GM23248 (cell line): ENCODE measurements at regions not wholly inside any gene's neighbourhood (a gene's known extent, or its start where the extent isn't known, plus 50 kb on each side); places are given as distances from the start of the nearest gene placed in this dataset.
"Not testable (repeated sequence)": the region's sequence is repeated elsewhere in the genome, so short reads cannot be mapped to it uniquely, and the experiment has no call there.

Source experiments
- DNase-seq: peaks from one replicate; pipeline ENCODE4 v3.0.0-alpha.2; 2015
- H2AFZ ChIP-seq: fragments of 200-600 bp; sonication (generic); 2 replicates; pipeline ENCODE4 v1.6.1; 2016; ENCODE audit warnings: antibody characterized with exemption
- H3F3A ChIP-seq: fragments of 200-600 bp; sonication (generic); 2 replicates; pipeline ENCODE4 v1.6.1; 2016; ENCODE audit warnings: mild to moderate bottlenecking, antibody characterized with exemption, mixed run types; ENCODE audit not compliant: insufficient read depth
- H3K27ac ChIP-seq: fragments of 200-600 bp; sonication (generic); 2 replicates; pipeline ENCODE4 v1.5.1; 2016; ENCODE audit warnings: mild to moderate bottlenecking
- H3K27me3 ChIP-seq: fragments of 200-600 bp; sonication (generic); replicated peaks from 2 replicates; pipeline ENCODE4 v1.6.1; 2016; ENCODE audit warnings: mild to moderate bottlenecking; ENCODE audit not compliant: insufficient read depth
- H3K36me3 ChIP-seq: fragments of 200-600 bp; sonication (generic); 2 replicates; pipeline ENCODE4 v1.6.1; 2016; ENCODE audit warnings: low read depth, mild to moderate bottlenecking
- H3K4me1 ChIP-seq: fragments of 200-600 bp; sonication (generic); 2 replicates; pipeline ENCODE4 v1.6.1; 2016; ENCODE audit warnings: mild to moderate bottlenecking; ENCODE audit not compliant: insufficient read depth
- H3K4me2 ChIP-seq: fragments of 200-600 bp; sonication (generic); one replicate; pipeline ENCODE4 v1.6.1; 2016; ENCODE audit warnings: mild to moderate bottlenecking; ENCODE audit not compliant: unreplicated experiment
- H3K4me3 ChIP-seq: fragments of 200-600 bp; sonication (generic); 2 replicates; pipeline ENCODE4 v1.5.1; 2016; ENCODE audit warnings: mild to moderate bottlenecking
- H3K79me2 ChIP-seq: fragments of 200-600 bp; sonication (generic); 2 replicates; pipeline ENCODE4 v1.6.1; 2016; ENCODE audit warnings: mild to moderate bottlenecking; ENCODE audit not compliant: insufficient read depth
- H3K9ac ChIP-seq: fragments of 200-600 bp; sonication (generic); 2 replicates; pipeline ENCODE4 v1.6.1; 2016; ENCODE audit warnings: mild to moderate bottlenecking
- H3K9me2 ChIP-seq: fragments of 200-600 bp; sonication (generic); 2 replicates; pipeline ENCODE4 v1.6.1; 2016; ENCODE audit warnings: mixed run types, mild to moderate bottlenecking, moderate library complexity; ENCODE audit not compliant: insufficient read depth
- H3K9me3 ChIP-seq: fragments of 200-600 bp; sonication (generic); one replicate; pipeline ENCODE4 v1.6.1; 2017; ENCODE audit warnings: low read depth
- H4K20me1 ChIP-seq: fragments of 200-600 bp; sonication (generic); 2 replicates; pipeline ENCODE4 v1.6.0; 2016; ENCODE audit not compliant: insufficient read depth
- WGBS, 2 experiments: methylation state at CpG; one replicate each; pipeline ENCODE4 v1.1.6; 2015 to 2017; ENCODE audit warnings: low lambda C conversion rate in 2 of 2, low coverage in 1 of 2; ENCODE audit errors: missing lambda C conversion rate in 2 of 2; 5-methylcytosine and 5-hydroxymethylcytosine counted together
- in situ Hi-C: fragments of 300-500 bp; cut with MboI; formaldehyde crosslinking; loops from 2 replicates; pipeline ENCODE4 v1.15.0; 2020

DNA sequence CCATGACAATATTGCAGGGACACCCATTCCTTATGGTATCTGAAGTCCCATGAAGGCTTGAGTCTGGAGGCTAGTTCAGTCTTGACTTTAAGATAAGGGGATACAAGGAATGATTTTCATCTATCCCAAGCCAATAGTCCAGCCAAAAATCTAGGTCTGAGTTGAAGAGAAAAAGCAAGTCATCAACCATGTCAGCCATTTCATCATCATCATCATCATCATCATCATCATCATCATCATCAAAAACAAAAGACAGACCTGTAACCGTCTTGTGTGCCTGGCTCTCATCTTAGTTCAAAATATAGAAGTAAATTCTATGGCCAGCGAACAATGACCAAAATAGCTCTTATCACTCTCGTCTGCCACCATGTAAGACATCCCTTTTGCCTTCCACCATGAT is 59.5 kb upstream of the FAM90A26 start:
- H3K9me2 ChIP-seq, DNase-seq, H3K4me1 ChIP-seq, H3K4me3 ChIP-seq, H3K36me3 ChIP-seq, H4K20me1 ChIP-seq, H3K27me3 ChIP-seq, H3K27ac ChIP-seq, in situ Hi-C loops, H3F3A ChIP-seq, H3K79me2 ChIP-seq, H3K4me2 ChIP-seq, H3K9ac ChIP-seq, H3K9me3 ChIP-seq, H2AFZ ChIP-seq: not testable (repeated sequence)
- 53 to 60% methylated on average over 3 of the region's 3 CpGs for WGBS, 2 experiments

DNA sequence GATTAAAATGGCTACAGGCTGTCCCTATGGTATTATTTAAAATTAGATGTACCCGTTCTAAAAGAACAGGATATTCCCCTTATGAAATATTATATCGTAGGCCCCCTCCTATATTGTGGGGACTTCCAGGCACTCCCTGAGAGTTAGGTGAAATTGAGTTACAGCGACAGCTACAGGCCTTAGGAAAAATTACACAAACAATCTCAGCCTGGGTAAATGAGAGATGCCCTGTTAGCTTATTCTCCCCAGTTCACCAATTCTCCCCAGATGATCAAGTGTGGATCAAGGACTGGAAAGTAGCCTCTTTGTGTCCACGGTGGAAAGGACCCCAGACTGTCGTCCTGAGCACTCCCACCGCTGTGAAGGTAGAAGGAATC is 67.1 kb upstream of the FAM90A26 start:
- H3K4me2 ChIP-seq, H2AFZ ChIP-seq, H4K20me1 ChIP-seq, H3K27me3 ChIP-seq, H3K9me3 ChIP-seq, H3K9me2 ChIP-seq, H3F3A ChIP-seq, in situ Hi-C loops, H3K9ac ChIP-seq, H3K4me1 ChIP-seq, H3K79me2 ChIP-seq, H3K36me3 ChIP-seq, DNase-seq, H3K4me3 ChIP-seq, H3K27ac ChIP-seq: not testable (repeated sequence)
- WGBS, 2 experiments: 29 to 32% methylated on average over 6 of the region's 6 CpGs

DNA sequence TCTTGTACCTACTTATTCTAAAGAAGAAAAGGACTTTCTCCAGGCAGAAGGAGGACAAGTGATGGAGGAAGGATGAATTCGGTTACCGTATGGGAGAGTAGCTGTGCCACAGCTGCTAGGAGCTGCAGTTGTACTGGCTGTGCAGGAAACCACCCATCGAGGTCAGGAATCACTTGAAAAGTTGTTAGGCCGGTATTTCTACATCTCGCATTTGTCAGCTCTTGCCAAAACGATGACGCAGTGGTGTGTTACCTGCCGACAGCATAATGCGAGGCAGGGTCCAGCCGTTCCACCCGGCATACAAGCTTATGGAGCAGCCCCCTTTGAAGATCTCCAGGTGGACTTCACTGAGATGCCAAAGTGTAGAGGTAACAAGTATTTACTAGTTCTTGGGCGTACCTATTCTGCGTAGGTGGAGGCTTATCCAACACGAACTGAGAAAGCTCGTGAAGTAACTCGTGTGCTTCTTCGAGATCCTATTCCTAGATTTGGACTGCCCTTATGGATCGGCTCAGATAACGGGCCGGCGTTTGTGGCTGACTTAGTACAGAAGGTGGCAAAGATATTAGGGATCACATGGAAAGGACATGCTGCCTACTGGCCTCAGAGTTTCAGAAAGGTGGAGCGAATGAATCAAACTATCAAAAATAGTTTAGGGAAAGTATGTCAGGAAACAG is 67.6 kb upstream of the FAM90A26 start:
- H3K4me1 ChIP-seq, H3K36me3 ChIP-seq, H3F3A ChIP-seq, H3K9ac ChIP-seq, H3K9me3 ChIP-seq, H4K20me1 ChIP-seq, in situ Hi-C loops, H3K27ac ChIP-seq, H3K27me3 ChIP-seq, H3K9me2 ChIP-seq, H3K4me2 ChIP-seq, H3K79me2 ChIP-seq, DNase-seq, H2AFZ ChIP-seq, H3K4me3 ChIP-seq: not testable (repeated sequence)
- WGBS, 2 experiments: 78 to 80% methylated on average over 22 of the region's 22 CpGs

DNA sequence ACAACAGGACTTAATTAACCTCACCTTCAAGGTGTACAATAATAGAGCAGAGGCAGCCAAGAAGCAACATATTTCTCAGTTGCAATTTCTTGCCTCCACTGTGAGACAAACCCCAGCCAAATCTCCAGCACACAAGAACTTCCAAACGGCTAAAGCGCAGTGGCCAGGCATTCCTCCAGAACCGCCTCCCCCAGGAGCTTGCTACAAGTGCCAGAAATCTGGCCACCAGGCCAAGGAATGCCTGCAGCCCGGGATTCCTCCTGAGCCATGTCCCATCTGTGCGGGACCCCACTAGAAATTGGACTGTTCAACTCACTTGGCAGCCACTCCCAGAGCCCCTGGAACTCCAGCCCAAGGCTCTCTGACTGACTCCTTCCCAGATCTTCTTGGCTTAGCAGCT is 73.9 kb upstream of the FAM90A26 start:
- H3K9ac ChIP-seq, DNase-seq, H3K27me3 ChIP-seq, H3K4me2 ChIP-seq, H2AFZ ChIP-seq, H3K9me2 ChIP-seq, H3K9me3 ChIP-seq, H3K4me3 ChIP-seq, H3K79me2 ChIP-seq, in situ Hi-C loops, H4K20me1 ChIP-seq, H3K36me3 ChIP-seq, H3K27ac ChIP-seq, H3K4me1 ChIP-seq, H3F3A ChIP-seq: not testable (repeated sequence)
- 11 to 21% methylated on average over 5 of the region's 5 CpGs for WGBS, 2 experiments

DNA sequence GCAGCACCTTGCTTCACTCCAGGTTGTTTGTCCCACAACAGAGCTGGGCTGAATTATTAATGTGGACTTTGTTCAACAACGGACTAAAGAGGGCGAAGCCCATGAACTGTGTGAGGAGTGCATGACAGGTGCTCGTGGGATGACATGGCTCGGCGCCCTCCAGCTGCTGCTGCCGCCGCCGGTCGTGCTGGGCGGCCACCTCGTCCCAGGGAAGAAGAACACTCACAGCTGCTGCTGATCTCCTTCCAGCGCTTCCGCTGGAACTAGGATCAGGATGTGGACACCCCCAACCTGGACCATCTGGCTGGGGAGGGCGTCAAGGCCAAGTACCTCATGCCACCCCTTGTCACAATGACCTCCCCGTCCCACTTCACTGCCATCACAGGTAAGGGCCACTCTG is 91.4 kb upstream of the FAM90A26 start:
- H3K4me2 ChIP-seq, DNase-seq, H3K4me3 ChIP-seq, H2AFZ ChIP-seq, H3K9me2 ChIP-seq, H3K36me3 ChIP-seq, H3K9ac ChIP-seq, H3F3A ChIP-seq, H3K79me2 ChIP-seq, in situ Hi-C loops, H3K9me3 ChIP-seq, H3K4me1 ChIP-seq, H3K27me3 ChIP-seq, H4K20me1 ChIP-seq, H3K27ac ChIP-seq: not testable (repeated sequence)
- WGBS, 2 experiments: 74 to 85% methylated on average over 13 to 14 of the region's 15 CpGs

DNA sequence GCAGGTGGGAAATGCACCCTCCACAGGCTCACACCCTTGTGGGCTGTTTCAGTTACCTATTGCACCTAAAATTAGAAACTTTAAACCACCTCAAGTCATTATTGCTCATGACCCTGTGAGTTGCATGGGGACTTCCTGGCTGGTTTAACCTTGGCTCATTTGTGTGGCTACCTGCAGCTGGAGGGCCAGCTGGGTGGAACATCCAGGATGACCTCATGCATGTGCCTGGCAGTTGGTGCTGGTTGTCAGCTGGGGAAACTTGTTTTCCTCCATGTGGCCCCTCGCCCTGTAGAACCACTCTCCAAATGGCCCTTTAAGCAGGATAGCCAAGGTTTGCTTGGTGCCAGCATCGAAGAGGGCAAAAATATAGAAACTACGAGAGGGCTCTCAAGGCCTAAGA is 93.2 kb upstream of the FAM90A26 start:
- not testable (repeated sequence) for H3K27me3 ChIP-seq

DNA sequence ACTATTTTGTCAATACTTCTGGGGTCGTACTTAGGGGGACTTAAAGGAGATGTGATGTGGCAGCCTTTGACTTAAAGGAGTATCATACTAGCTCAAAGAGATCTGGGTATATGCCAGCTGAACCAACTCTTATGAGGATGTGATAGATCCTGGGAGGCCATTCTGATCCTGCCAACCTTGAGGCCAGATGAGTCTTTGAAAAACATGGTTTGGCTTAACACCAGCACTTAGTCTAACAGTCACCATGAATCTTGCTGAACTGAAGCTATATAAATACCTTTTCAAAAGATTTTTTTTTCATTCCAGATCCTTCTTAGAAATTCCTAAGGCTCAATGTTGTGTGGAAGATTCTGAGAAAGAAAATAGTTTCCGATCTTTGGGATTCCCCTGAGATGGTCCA is 93.7 kb upstream of the FAM90A26 start:
- H3F3A ChIP-seq, H3K4me3 ChIP-seq, H3K9me2 ChIP-seq, DNase-seq, H3K36me3 ChIP-seq, H3K4me1 ChIP-seq, H3K27me3 ChIP-seq, H2AFZ ChIP-seq, H3K9ac ChIP-seq, H3K9me3 ChIP-seq, H4K20me1 ChIP-seq, H3K79me2 ChIP-seq, H3K27ac ChIP-seq, in situ Hi-C loops, H3K4me2 ChIP-seq: not testable (repeated sequence)
- 63 to 66% methylated on average over 2 of the region's 2 CpGs for WGBS, 2 experiments

More for the DNA sequence above, 93.2 kb upstream of the FAM90A26 start:
- H3K27ac ChIP-seq, H3F3A ChIP-seq, H3K36me3 ChIP-seq, H3K9ac ChIP-seq, in situ Hi-C loops, H3K9me2 ChIP-seq, H3K4me3 ChIP-seq, H3K79me2 ChIP-seq, H3K4me2 ChIP-seq, H2AFZ ChIP-seq, H3K4me1 ChIP-seq, H3K9me3 ChIP-seq, DNase-seq, H4K20me1 ChIP-seq: not testable (repeated sequence)
- 35 to 42% methylated on average over 3 of the region's 3 CpGs for WGBS, 2 experiments

DNA sequence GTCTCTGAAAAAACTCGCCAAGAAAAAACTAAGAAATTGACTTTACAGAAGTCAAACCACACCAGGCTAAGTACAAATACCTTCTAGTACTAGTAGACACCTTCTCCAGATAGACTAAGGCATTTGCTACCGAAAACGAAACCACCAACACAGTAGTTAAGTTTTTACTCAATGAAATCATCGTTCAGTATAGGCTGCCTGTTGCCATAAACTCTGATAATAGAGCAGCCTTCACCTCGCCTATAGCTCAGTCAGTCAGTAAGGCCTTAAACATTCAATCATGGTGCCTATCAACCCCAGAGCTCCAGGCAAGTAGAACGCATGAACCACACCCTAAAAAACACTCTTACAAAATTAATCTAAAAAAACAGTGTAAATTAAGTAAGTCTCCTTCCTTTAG is 96.8 kb upstream of the FAM90A26 start:
- H3K79me2 ChIP-seq, H3K36me3 ChIP-seq, H3K27me3 ChIP-seq, H3K9me3 ChIP-seq, H2AFZ ChIP-seq, H3K4me1 ChIP-seq, H3K9ac ChIP-seq, DNase-seq, in situ Hi-C loops, H3K9me2 ChIP-seq, H3K4me2 ChIP-seq, H4K20me1 ChIP-seq, H3K27ac ChIP-seq, H3K4me3 ChIP-seq, H3F3A ChIP-seq: not testable (repeated sequence)
- 45 to 49% methylated on average over 6 of the region's 6 CpGs for WGBS, 2 experiments
